ENCODE measurements at regions not wholly inside any gene's neighbourhood (a gene's known extent, or its start where the extent isn't known, plus 50 kb on each side); places are given as distances from the start of the nearest gene placed in this dataset.

DNA sequence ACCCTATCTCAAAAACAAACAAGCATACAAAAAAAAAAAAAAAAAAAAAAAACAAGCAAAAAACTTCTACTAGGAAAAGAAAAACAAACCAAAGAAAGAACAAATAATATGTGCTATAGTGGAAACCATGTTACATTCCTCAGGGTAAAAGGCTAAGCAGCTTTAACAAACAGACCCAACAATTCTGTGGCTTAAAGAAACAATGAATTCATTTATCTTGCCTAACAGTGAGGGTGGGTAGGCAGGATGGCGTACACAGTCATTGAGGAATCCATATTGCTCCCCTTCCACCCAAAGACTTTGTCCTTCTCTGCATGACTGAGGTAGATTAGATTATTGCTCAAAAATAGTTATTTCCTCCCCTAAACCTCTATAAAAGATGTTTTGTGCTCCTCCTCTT lies 63.1 kb upstream of the ITGA6 start:
- TF ChIP-seq, protein P1, sequence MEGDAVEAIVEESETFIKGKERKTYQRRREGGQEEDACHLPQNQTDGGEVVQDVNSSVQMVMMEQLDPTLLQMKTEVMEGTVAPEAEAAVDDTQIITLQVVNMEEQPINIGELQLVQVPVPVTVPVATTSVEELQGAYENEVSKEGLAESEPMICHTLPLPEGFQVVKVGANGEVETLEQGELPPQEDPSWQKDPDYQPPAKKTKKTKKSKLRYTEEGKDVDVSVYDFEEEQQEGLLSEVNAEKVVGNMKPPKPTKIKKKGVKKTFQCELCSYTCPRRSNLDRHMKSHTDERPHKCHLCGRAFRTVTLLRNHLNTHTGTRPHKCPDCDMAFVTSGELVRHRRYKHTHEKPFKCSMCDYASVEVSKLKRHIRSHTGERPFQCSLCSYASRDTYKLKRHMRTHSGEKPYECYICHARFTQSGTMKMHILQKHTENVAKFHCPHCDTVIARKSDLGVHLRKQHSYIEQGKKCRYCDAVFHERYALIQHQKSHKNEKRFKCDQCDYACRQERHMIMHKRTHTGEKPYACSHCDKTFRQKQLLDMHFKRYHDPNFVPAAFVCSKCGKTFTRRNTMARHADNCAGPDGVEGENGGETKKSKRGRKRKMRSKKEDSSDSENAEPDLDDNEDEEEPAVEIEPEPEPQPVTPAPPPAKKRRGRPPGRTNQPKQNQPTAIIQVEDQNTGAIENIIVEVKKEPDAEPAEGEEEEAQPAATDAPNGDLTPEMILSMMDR (IDR thresholded peaks at IDR 0.05 in 2 of 3, conservative IDR thresholded peaks at IDR 0.05 in 1 of 3; ENCODE audit: borderline replicate concordance in 1 of 3, insufficient read depth in 1 of 3, low read depth in 2 of 3, low read length in 2 of 3) = no peak
- no peak for TF ChIP-seq EGR1 (IDR thresholded peaks at IDR 0.05; ENCODE audit: low read depth)
- TF ChIP-seq POLR2AphosphoS5 (IDR thresholded peaks at IDR 0.05; ENCODE audit: low read depth, low read length) = no peak
- TF ChIP-seq CEBPB (IDR thresholded peaks at IDR 0.05; ENCODE audit: low read depth) = no peak
- TF ChIP-seq POLR2A (IDR thresholded peaks at IDR 0.05; ENCODE audit: borderline replicate concordance, extremely low read depth, insufficient read depth, insufficient read length) = no peak
- no peak for TF ChIP-seq JUND (IDR thresholded peaks at IDR 0.05)
- TF ChIP-seq SP1 (IDR thresholded peaks at IDR 0.05; ENCODE audit: low read depth) = no peak
- TF ChIP-seq SIN3A (IDR thresholded peaks at IDR 0.05; ENCODE audit: low read depth) = no peak

Data from HCT116 (cell line).